ENCODE measurements at regions not wholly inside any gene's neighbourhood (a gene's known extent, or its start where the extent isn't known, plus 50 kb on each side); places are given as distances from the start of the nearest gene placed in this dataset.
A peak's percentile ranks its signal among the peaks of the same experiment; 100 is the strongest.

- Histone ChIP-seq H3K4me1 (ENCODE audit: control insufficient read depth, insufficient read depth, low read length) (no peaks in the 10 kb centered on the region), H3K27ac (ENCODE audit: low read length) (no peak overlapping the region), H3K27me3 (ENCODE audit: control insufficient read depth in 1 of 2, insufficient read depth in 2 of 2, low read length in 2 of 2) (no peaks in the 10 kb centered on the region), H3K9ac (ENCODE audit: low read length in 2 of 2) (no peak overlapping the region), H3K9me3 (ENCODE audit: control insufficient read depth in 2 of 2, low read length in 2 of 2) (no peaks in the 10 kb centered on the region), H3K4me3 (ENCODE audit: low read length in 2 of 2) (no peak overlapping the region), H3K36me3 (ENCODE audit: control insufficient read depth in 2 of 2, insufficient read depth in 2 of 2, low read length in 2 of 2) (no peaks in the 10 kb centered on the region)
Observed at GRCh38 chr2:216808805-216809425, 50.9 kb downstream of the TNP1 start.

DNA sequence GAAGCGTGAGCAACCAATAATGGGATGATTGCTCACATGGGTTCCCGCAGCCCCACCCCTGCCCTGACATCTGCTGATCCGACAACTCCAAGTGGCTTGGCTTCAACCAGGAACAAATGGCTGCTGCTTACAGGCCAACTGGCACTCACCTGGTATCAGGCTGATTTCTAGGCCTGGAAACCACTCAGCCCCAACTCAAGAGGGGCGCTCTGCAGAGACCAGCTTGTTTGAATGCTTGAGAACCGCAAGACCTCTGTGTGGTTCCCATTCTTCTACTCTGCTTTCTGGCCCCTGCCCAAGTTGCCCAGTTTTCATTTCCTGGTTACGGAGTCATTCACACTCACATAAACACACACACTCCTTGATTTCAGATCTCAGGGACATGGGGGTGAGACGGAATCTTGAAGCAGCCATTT, 52.0 kb downstream of the TNP1 start:
- H3K4me3 ChIP-seq (ENCODE audit: low read length in 2 of 2) = no peak overlapping the region
- H3K27me3 ChIP-seq (ENCODE audit: control insufficient read depth in 1 of 2, insufficient read depth in 2 of 2, low read length in 2 of 2) = no peaks in the 10 kb centered on the region
- no peak overlapping the region for H3K9ac ChIP-seq (ENCODE audit: low read length in 2 of 2)
- H3K4me1 ChIP-seq (ENCODE audit: control insufficient read depth, insufficient read depth, low read length) = peaks cover 3% of the 10 kb centered on the region
- H3K27ac ChIP-seq (ENCODE audit: low read length) = no peak overlapping the region
- no peaks in the 10 kb centered on the region for H3K9me3 ChIP-seq (ENCODE audit: control insufficient read depth in 2 of 2, low read length in 2 of 2)
- H3K36me3 ChIP-seq (ENCODE audit: control insufficient read depth in 2 of 2, insufficient read depth in 2 of 2, low read length in 2 of 2) = no peaks in the 10 kb centered on the region

- H3K4me3 ChIP-seq (ENCODE audit: low read length in 2 of 2) = no peak overlapping the region
- no peak overlapping the region for H3K27ac ChIP-seq (ENCODE audit: low read length)
- peaks cover 16% of the 10 kb centered on the region for H3K4me1 ChIP-seq (ENCODE audit: control insufficient read depth, insufficient read depth, low read length)
- no peaks in the 10 kb centered on the region for H3K27me3 ChIP-seq (ENCODE audit: control insufficient read depth in 1 of 2, insufficient read depth in 2 of 2, low read length in 2 of 2)
- no peaks in the 10 kb centered on the region for H3K9me3 ChIP-seq (ENCODE audit: control insufficient read depth in 2 of 2, low read length in 2 of 2)
- no peak overlapping the region for H3K9ac ChIP-seq (ENCODE audit: low read length in 2 of 2)
- no peaks in the 10 kb centered on the region for H3K36me3 ChIP-seq (ENCODE audit: control insufficient read depth in 2 of 2, insufficient read depth in 2 of 2, low read length in 2 of 2)
Observed at GRCh38 chr2:216804357-216805350, 55.2 kb downstream of the TNP1 start.

DNA sequence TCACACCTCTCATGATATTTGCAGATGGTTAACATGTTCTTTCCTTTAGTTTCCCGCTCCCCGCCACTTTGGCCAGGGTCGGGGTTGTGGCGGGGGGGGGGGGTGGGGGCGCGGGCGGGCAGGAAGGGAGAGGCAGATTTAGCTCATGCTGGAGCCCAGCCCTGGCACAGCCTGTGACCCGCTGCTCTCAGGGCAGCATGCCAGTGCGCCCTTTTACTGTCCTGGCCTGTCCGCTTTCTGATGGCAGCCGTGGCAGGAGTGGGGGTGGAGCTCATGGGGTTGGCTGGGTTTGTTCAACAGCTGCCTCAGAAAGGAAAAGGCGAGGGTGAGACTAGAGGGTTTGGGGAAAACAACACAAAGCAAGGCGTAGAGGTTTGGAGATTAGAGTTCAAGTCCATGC, 56.1 kb downstream of the TNP1 start:
- H3K9ac ChIP-seq (ENCODE audit: low read length in 2 of 2) = no peak overlapping the region
- H3K36me3 ChIP-seq (ENCODE audit: control insufficient read depth in 2 of 2, insufficient read depth in 2 of 2, low read length in 2 of 2) = no peaks in the 10 kb centered on the region
- no peaks in the 10 kb centered on the region for H3K9me3 ChIP-seq (ENCODE audit: control insufficient read depth in 2 of 2, low read length in 2 of 2)
- no peaks in the 10 kb centered on the region for H3K27me3 ChIP-seq (ENCODE audit: control insufficient read depth in 1 of 2, insufficient read depth in 2 of 2, low read length in 2 of 2)
- peaks cover 16% of the 10 kb centered on the region for H3K4me1 ChIP-seq (ENCODE audit: control insufficient read depth, insufficient read depth, low read length)
- no peak overlapping the region for H3K4me3 ChIP-seq (ENCODE audit: low read length in 2 of 2)
- H3K27ac ChIP-seq (ENCODE audit: low read length) = no peak overlapping the region

GRCh38 chr2:216802516-216803215, 57.2 kb downstream of the TNP1 start:
- Histone ChIP-seq H3K4me3 (ENCODE audit: low read length in 2 of 2) (no peak overlapping the region), H3K4me1 (ENCODE audit: control insufficient read depth, insufficient read depth, low read length) (peaks cover 16% of the 10 kb centered on the region), H3K27me3 (ENCODE audit: control insufficient read depth in 1 of 2, insufficient read depth in 2 of 2, low read length in 2 of 2) (no peaks in the 10 kb centered on the region), H3K9me3 (ENCODE audit: control insufficient read depth in 2 of 2, low read length in 2 of 2) (peaks cover 0 to 3% of the 10 kb centered on the region in 2 donors), H3K9ac (ENCODE audit: low read length in 2 of 2) (no peak overlapping the region), H3K36me3 (ENCODE audit: control insufficient read depth in 2 of 2, insufficient read depth in 2 of 2, low read length in 2 of 2) (no peaks in the 10 kb centered on the region), H3K27ac (ENCODE audit: low read length) (no peak overlapping the region)

- H3K9me3 ChIP-seq (ENCODE audit: control insufficient read depth in 2 of 2, low read length in 2 of 2) = peaks cover 0 to 3% of the 10 kb centered on the region in 2 donors
- H3K27me3 ChIP-seq (ENCODE audit: control insufficient read depth in 1 of 2, insufficient read depth in 2 of 2, low read length in 2 of 2) = no peaks in the 10 kb centered on the region
- no peaks in the 10 kb centered on the region for H3K36me3 ChIP-seq (ENCODE audit: control insufficient read depth in 2 of 2, insufficient read depth in 2 of 2, low read length in 2 of 2)
- no peak overlapping the region for H3K4me3 ChIP-seq (ENCODE audit: low read length in 2 of 2)
- no peak overlapping the region for H3K9ac ChIP-seq (ENCODE audit: low read length in 2 of 2)
- H3K27ac ChIP-seq (ENCODE audit: low read length) = peak overlapping the region; percentile 60
- peaks cover 20% of the 10 kb centered on the region for H3K4me1 ChIP-seq (ENCODE audit: control insufficient read depth, insufficient read depth, low read length)
Observed at GRCh38 chr2:216800836-216801235, 59.0 kb downstream of the TNP1 start.

GRCh38 chr2:216799873-216800431, 59.9 kb downstream of the TNP1 start:
- Histone ChIP-seq H3K9ac (ENCODE audit: low read length in 2 of 2) (no peak overlapping the region), H3K9me3 (ENCODE audit: control insufficient read depth in 2 of 2, low read length in 2 of 2) (peaks cover 0 to 3% of the 10 kb centered on the region in 2 donors), H3K27me3 (ENCODE audit: control insufficient read depth in 1 of 2, insufficient read depth in 2 of 2, low read length in 2 of 2) (no peaks in the 10 kb centered on the region), H3K4me3 (ENCODE audit: low read length in 2 of 2) (peak overlapping the region in 1 of 2 donors; percentile 22), H3K27ac (ENCODE audit: low read length) (peak overlapping the region; percentile 60), H3K4me1 (ENCODE audit: control insufficient read depth, insufficient read depth, low read length) (peaks cover 25% of the 10 kb centered on the region), H3K36me3 (ENCODE audit: control insufficient read depth in 2 of 2, insufficient read depth in 2 of 2, low read length in 2 of 2) (no peaks in the 10 kb centered on the region)

GRCh38 chr2:216796115-216796840, 63.6 kb downstream of the TNP1 start:
- Histone ChIP-seq H3K4me3 (ENCODE audit: low read length in 2 of 2) (no peak overlapping the region), H3K36me3 (ENCODE audit: control insufficient read depth in 2 of 2, insufficient read depth in 2 of 2, low read length in 2 of 2) (no peaks in the 10 kb centered on the region), H3K9ac (ENCODE audit: low read length in 2 of 2) (no peak overlapping the region), H3K4me1 (ENCODE audit: control insufficient read depth, insufficient read depth, low read length) (peaks cover 39% of the 10 kb centered on the region), H3K27me3 (ENCODE audit: control insufficient read depth in 1 of 2, insufficient read depth in 2 of 2, low read length in 2 of 2) (no peaks in the 10 kb centered on the region), H3K9me3 (ENCODE audit: control insufficient read depth in 2 of 2, low read length in 2 of 2) (peaks cover 0 to 3% of the 10 kb centered on the region in 2 donors), H3K27ac (ENCODE audit: low read length) (no peak overlapping the region)

DNA sequence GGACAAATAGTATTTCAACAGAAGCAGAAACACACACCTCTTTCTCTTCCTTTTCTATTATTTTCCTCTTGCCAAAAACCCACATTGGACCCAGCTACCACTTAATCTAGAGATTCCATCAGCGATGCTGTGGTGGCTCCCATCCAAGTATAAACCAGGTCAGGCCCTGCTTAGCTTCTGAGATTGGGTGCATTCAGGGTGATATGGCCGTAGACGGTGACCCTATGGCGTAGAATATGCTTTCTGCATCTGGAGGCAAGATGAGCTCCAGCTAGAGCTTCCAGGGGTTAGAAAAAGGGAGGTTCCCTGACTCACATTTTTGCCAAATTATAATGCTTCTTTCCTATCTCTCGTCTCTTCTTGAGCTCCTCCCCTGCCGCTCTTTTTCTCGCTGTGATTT, 66.5 kb downstream of the TNP1 start:
- peaks cover 0 to 3% of the 10 kb centered on the region in 2 donors for H3K9me3 ChIP-seq (ENCODE audit: control insufficient read depth in 2 of 2, low read length in 2 of 2)
- H3K27me3 ChIP-seq (ENCODE audit: control insufficient read depth in 1 of 2, insufficient read depth in 2 of 2, low read length in 2 of 2) = no peaks in the 10 kb centered on the region
- peak overlapping the region; percentile 86 for H3K27ac ChIP-seq (ENCODE audit: low read length)
- H3K4me1 ChIP-seq (ENCODE audit: control insufficient read depth, insufficient read depth, low read length) = peaks cover 38% of the 10 kb centered on the region
- no peak overlapping the region for H3K9ac ChIP-seq (ENCODE audit: low read length in 2 of 2)
- H3K4me3 ChIP-seq (ENCODE audit: low read length in 2 of 2) = no peak overlapping the region
- H3K36me3 ChIP-seq (ENCODE audit: control insufficient read depth in 2 of 2, insufficient read depth in 2 of 2, low read length in 2 of 2) = no peaks in the 10 kb centered on the region
